ENCODE measurements at regions not wholly inside any gene's neighbourhood (a gene's known extent, or its start where the extent isn't known, plus 50 kb on each side); places are given as distances from the start of the nearest gene placed in this dataset.
"Not testable (repeated sequence)": the region's sequence is repeated elsewhere in the genome, so short reads cannot be mapped to it uniquely, and the experiment has no call there.

- not testable (repeated sequence) for H3K9me3 Mint-ChIP-seq (ENCODE audit: low read depth); H3K27ac Mint-ChIP-seq; H3K4me3 Mint-ChIP-seq; H3K36me3 Mint-ChIP-seq; H3K27me3 Mint-ChIP-seq
- H3K4me1 Mint-ChIP-seq (ENCODE audit: low read depth) = peaks cover 46% of the 10 kb centered on the region
These were observed 162.8 kb upstream of the SERTAD2 start for GRCh38 chr2:64816526-64816925.

GRCh38 chr2:64817453-64817852 is 163.7 kb upstream of the SERTAD2 start:
- H3K27ac Mint-ChIP-seq = no peak overlapping the region
- H3K4me1 Mint-ChIP-seq (ENCODE audit: low read depth) = peaks cover 40% of the 10 kb centered on the region
- no peaks in the 10 kb centered on the region for H3K27me3 Mint-ChIP-seq
- peaks cover 1% of the 10 kb centered on the region for H3K9me3 Mint-ChIP-seq (ENCODE audit: low read depth)
- no peaks in the 10 kb centered on the region for H3K36me3 Mint-ChIP-seq
- no peak overlapping the region for H3K4me3 Mint-ChIP-seq

GRCh38 chr2:64818664-64819060 is 164.9 kb upstream of the SERTAD2 start:
- Mint-ChIP-seq H3K27ac (peak overlapping the region; percentile 98), H3K36me3 (no peaks in the 10 kb centered on the region), H3K9me3 (ENCODE audit: low read depth) (peaks cover 3% of the 10 kb centered on the region), H3K27me3 (no peaks in the 10 kb centered on the region), H3K4me1 (ENCODE audit: low read depth) (peaks cover 39% of the 10 kb centered on the region), H3K4me3 (peak overlapping the region; percentile 2)

- peak overlapping the region; percentile 75 for H3K4me3 Mint-ChIP-seq
- H3K36me3 Mint-ChIP-seq = no peaks in the 10 kb centered on the region
- no peaks in the 10 kb centered on the region for H3K27me3 Mint-ChIP-seq
- peaks cover 3% of the 10 kb centered on the region for H3K9me3 Mint-ChIP-seq (ENCODE audit: low read depth)
- H3K27ac Mint-ChIP-seq = peak overlapping the region; percentile 98
- H3K4me1 Mint-ChIP-seq (ENCODE audit: low read depth) = peaks cover 39% of the 10 kb centered on the region
These were observed 165.6 kb upstream of the SERTAD2 start for GRCh38 chr2:64819361-64819760.

GRCh38 chr2:64819774-64820688 is 166.3 kb upstream of the SERTAD2 start:
- Mint-ChIP-seq H3K4me3 (peak overlapping the region; percentile 75), H3K4me1 (ENCODE audit: low read depth) (peaks cover 39% of the 10 kb centered on the region), H3K27ac (peak overlapping the region; percentile 98), H3K27me3 (no peaks in the 10 kb centered on the region), H3K9me3 (ENCODE audit: low read depth) (peaks cover 3% of the 10 kb centered on the region), H3K36me3 (no peaks in the 10 kb centered on the region)

- H3K27ac Mint-ChIP-seq = peak overlapping the region; percentile 28
- no peaks in the 10 kb centered on the region for H3K36me3 Mint-ChIP-seq
- H3K4me3 Mint-ChIP-seq = no peak overlapping the region
- peaks cover 38% of the 10 kb centered on the region for H3K4me1 Mint-ChIP-seq (ENCODE audit: low read depth)
- peaks cover 3% of the 10 kb centered on the region for H3K9me3 Mint-ChIP-seq (ENCODE audit: low read depth)
- H3K27me3 Mint-ChIP-seq = no peaks in the 10 kb centered on the region
These were observed 167.2 kb upstream of the SERTAD2 start for GRCh38 chr2:64820901-64821300.

GRCh38 chr2:64823794-64824193 is 165.4 kb upstream of the SLC1A4 start:
- H3K9me3 Mint-ChIP-seq (ENCODE audit: low read depth) = peaks cover 3% of the 10 kb centered on the region
- H3K36me3 Mint-ChIP-seq = no peaks in the 10 kb centered on the region
- H3K27me3 Mint-ChIP-seq = no peaks in the 10 kb centered on the region
- peaks cover 27% of the 10 kb centered on the region for H3K4me1 Mint-ChIP-seq (ENCODE audit: low read depth)
- no peak overlapping the region for H3K4me3 Mint-ChIP-seq
- no peak overlapping the region for H3K27ac Mint-ChIP-seq

- H3K27ac Mint-ChIP-seq = no peak overlapping the region
- peaks cover 10% of the 10 kb centered on the region for H3K4me1 Mint-ChIP-seq (ENCODE audit: low read depth)
- H3K27me3 Mint-ChIP-seq = no peaks in the 10 kb centered on the region
- no peak overlapping the region for H3K4me3 Mint-ChIP-seq
- no peaks in the 10 kb centered on the region for H3K36me3 Mint-ChIP-seq
- peaks cover 3% of the 10 kb centered on the region for H3K9me3 Mint-ChIP-seq (ENCODE audit: low read depth)
These were observed 163.2 kb upstream of the SLC1A4 start for GRCh38 chr2:64825831-64826491.

GRCh38 chr2:64826703-64827102 is 162.5 kb upstream of the SLC1A4 start:
- Mint-ChIP-seq H3K4me3 (no peak overlapping the region), H3K4me1 (ENCODE audit: low read depth) (peaks cover 14% of the 10 kb centered on the region), H3K9me3 (ENCODE audit: low read depth) (peaks cover 3% of the 10 kb centered on the region), H3K27me3 (no peaks in the 10 kb centered on the region), H3K27ac (no peak overlapping the region), H3K36me3 (no peaks in the 10 kb centered on the region)

GRCh38 chr2:64828261-64828660 is 160.9 kb upstream of the SLC1A4 start:
- Mint-ChIP-seq H3K27ac (no peak overlapping the region), H3K9me3 (ENCODE audit: low read depth) (no peaks in the 10 kb centered on the region), H3K27me3 (no peaks in the 10 kb centered on the region), H3K36me3 (no peaks in the 10 kb centered on the region), H3K4me3 (no peak overlapping the region), H3K4me1 (ENCODE audit: low read depth) (peaks cover 12% of the 10 kb centered on the region)

GRCh38 chr2:64829525-64829924 is 159.7 kb upstream of the SLC1A4 start:
- peaks cover 12% of the 10 kb centered on the region for H3K4me1 Mint-ChIP-seq (ENCODE audit: low read depth)
- no peak overlapping the region for H3K27ac Mint-ChIP-seq
- no peaks in the 10 kb centered on the region for H3K9me3 Mint-ChIP-seq (ENCODE audit: low read depth)
- H3K27me3 Mint-ChIP-seq = peaks cover 4% of the 10 kb centered on the region
- H3K36me3 Mint-ChIP-seq = no peaks in the 10 kb centered on the region
- H3K4me3 Mint-ChIP-seq = no peak overlapping the region

GRCh38 chr2:64831134-64831976 is 157.8 kb upstream of the SLC1A4 start:
- peaks cover 4% of the 10 kb centered on the region for H3K27me3 Mint-ChIP-seq
- H3K4me3 Mint-ChIP-seq = peak overlapping the region; percentile 35
- H3K27ac Mint-ChIP-seq = peak overlapping the region; percentile 79
- H3K9me3 Mint-ChIP-seq (ENCODE audit: low read depth) = no peaks in the 10 kb centered on the region
- no peaks in the 10 kb centered on the region for H3K36me3 Mint-ChIP-seq
- peaks cover 12% of the 10 kb centered on the region for H3K4me1 Mint-ChIP-seq (ENCODE audit: low read depth)

GRCh38 chr2:64831977-64832328 is 157.2 kb upstream of the SLC1A4 start:
- H3K27me3 Mint-ChIP-seq = peaks cover 4% of the 10 kb centered on the region
- no peaks in the 10 kb centered on the region for H3K9me3 Mint-ChIP-seq (ENCODE audit: low read depth)
- H3K4me3 Mint-ChIP-seq = peak overlapping the region; percentile 35
- peak overlapping the region; percentile 79 for H3K27ac Mint-ChIP-seq
- no peaks in the 10 kb centered on the region for H3K36me3 Mint-ChIP-seq
- peaks cover 12% of the 10 kb centered on the region for H3K4me1 Mint-ChIP-seq (ENCODE audit: low read depth)

- Mint-ChIP-seq H3K36me3 (no peaks in the 10 kb centered on the region), H3K9me3 (ENCODE audit: low read depth) (no peaks in the 10 kb centered on the region), H3K27me3 (peaks cover 4% of the 10 kb centered on the region), H3K4me1 (ENCODE audit: low read depth) (peaks cover 14% of the 10 kb centered on the region), H3K27ac (no peak overlapping the region), H3K4me3 (no peak overlapping the region)
These were observed 156.3 kb upstream of the SLC1A4 start for GRCh38 chr2:64832936-64833335.

- Mint-ChIP-seq H3K27ac (no peak overlapping the region), H3K4me1 (ENCODE audit: low read depth) (peaks cover 18% of the 10 kb centered on the region), H3K9me3 (ENCODE audit: low read depth) (no peaks in the 10 kb centered on the region), H3K36me3 (no peaks in the 10 kb centered on the region), H3K4me3 (no peak overlapping the region), H3K27me3 (peaks cover 4% of the 10 kb centered on the region)
These were observed 152.6 kb upstream of the SLC1A4 start for GRCh38 chr2:64836566-64836965.

Measured in activated naive CD8-positive, alpha-beta T cell (primary cell).